HEK293 (cell line): ENCODE measurements at regions not wholly inside any gene's neighbourhood (a gene's known extent, or its start where the extent isn't known, plus 50 kb on each side); places are given as distances from the start of the nearest gene placed in this dataset.

Source experiments
- CTCF ChIA-PET: fragments of 350-600 bp; formaldehyde crosslinking; extraction: SDS; loops from one replicate; lab custom pipeline; 2021; ENCODE audit warnings: antibody characterized with exemption; lab: Yijun Ruan, JAX
- POLR2A ChIA-PET: fragments of 300-600 bp; formaldehyde crosslinking; extraction: SDS; loops from one replicate; lab custom pipeline; 2020; ENCODE audit warnings: antibody characterized with exemption, inconsistent platforms; lab: Yijun Ruan, JAX
- H3K27ac ChIP-seq: fragments of 200-500 bp; sonication (Bioruptor generic); 2 replicates; pipeline ENCODE4 v1.5.1; 2014; ENCODE audit warnings: low read depth, low read length, control low read depth, inconsistent platforms; ENCODE audit errors: extremely low read depth
- H3K36me3 ChIP-seq, 2 experiments: fragments of 200-500 bp in 1 of 2; sonication (Bioruptor generic) in 1 of 2; 1 replicate in 1 of 2; 2 replicates in 1 of 2; pipeline ENCODE4 v1.5.1; 2014 to 2017; ENCODE audit warnings: inconsistent platforms in 2 of 2, low read length in 2 of 2; ENCODE audit not compliant: control insufficient read depth in 2 of 2, insufficient read depth in 1 of 2
- H3K4me1 ChIP-seq: fragments of 200-500 bp; sonication (Bioruptor generic); 2 replicates; pipeline ENCODE4 v1.5.1; 2014; ENCODE audit warnings: mild to moderate bottlenecking, low read length, inconsistent platforms; ENCODE audit not compliant: control insufficient read depth, insufficient read depth
- H3K4me3 ChIP-seq: 2 replicates; pipeline ENCODE4 v1.5.1; 2011; ENCODE audit warnings: low read depth, mild to moderate bottlenecking, control low read depth, low read length, moderate library complexity
- H3K9me3 ChIP-seq: fragments of 200-500 bp; sonication (Bioruptor generic); 2 replicates; pipeline ENCODE4 v1.5.1; 2014; ENCODE audit warnings: low read depth, low read length, inconsistent platforms; ENCODE audit not compliant: control insufficient read depth, insufficient read depth
- GFI1B ChIP-seq: fragments of 450-650 bp; formaldehyde crosslinking; IDR thresholded peaks from 2 replicates; pipeline ENCODE4 v1.5.1; 2016; ENCODE audit warnings: missing biosample characterization, missing genetic modification characterization
- KLF8 ChIP-seq: fragments of 450-650 bp; formaldehyde crosslinking; IDR thresholded peaks from 2 replicates; pipeline ENCODE4 v1.5.1; 2016; ENCODE audit warnings: missing biosample characterization, missing genetic modification characterization
- PRDM2 ChIP-seq: fragments of 450-650 bp; formaldehyde crosslinking; IDR thresholded peaks from 2 replicates; pipeline ENCODE4 v1.5.1; 2016; ENCODE audit warnings: missing biosample characterization, missing genetic modification characterization, borderline replicate concordance
- SALL2 ChIP-seq: fragments of 450-650 bp; formaldehyde crosslinking; IDR thresholded peaks from 2 replicates; pipeline ENCODE4 v1.5.0; 2017; ENCODE audit warnings: missing biosample characterization, mild to moderate bottlenecking, missing genetic modification characterization, borderline replicate concordance
- TSHZ1 ChIP-seq: fragments of 450-650 bp; formaldehyde crosslinking; IDR thresholded peaks from 2 replicates; pipeline ENCODE4 v1.5.1; 2016; ENCODE audit warnings: missing biosample characterization, missing genetic modification characterization, borderline replicate concordance
- ZBTB1 ChIP-seq: fragments of 450-650 bp; formaldehyde crosslinking; IDR thresholded peaks from 2 replicates; pipeline ENCODE4 v1.5.1; 2016; ENCODE audit warnings: missing biosample characterization, missing genetic modification characterization
- ZBTB20 ChIP-seq: fragments of 450-650 bp; formaldehyde crosslinking; IDR thresholded peaks from 2 replicates; pipeline ENCODE4 v1.5.1; 2016; ENCODE audit warnings: missing biosample characterization, missing genetic modification characterization
- ZBTB26 ChIP-seq: fragments of 450-650 bp; formaldehyde crosslinking; optimal IDR thresholded peaks from 2 replicates; pipeline ENCODE3; 2016; ENCODE audit warnings: missing biosample characterization, mild to moderate bottlenecking, missing genetic modification characterization
- ZFHX2 ChIP-seq: fragments of 450-650 bp; formaldehyde crosslinking; conservative IDR thresholded peaks from 2 replicates; pipeline ENCODE4 v1.5.1; 2016; ENCODE audit warnings: missing biosample characterization, missing genetic modification characterization
- ZNF16 ChIP-seq: fragments of 450-650 bp; formaldehyde crosslinking; IDR thresholded peaks from 2 replicates; pipeline ENCODE4 v1.5.1; 2016; ENCODE audit warnings: low read depth, missing biosample characterization, missing genetic modification characterization
- ZNF175 ChIP-seq: fragments of 450-650 bp; formaldehyde crosslinking; IDR thresholded peaks from 2 replicates; pipeline ENCODE4 v1.5.1; 2016; ENCODE audit warnings: missing biosample characterization, missing genetic modification characterization
- ZNF211 ChIP-seq: fragments of 450-650 bp; formaldehyde crosslinking; IDR thresholded peaks from 2 replicates; pipeline ENCODE4 v1.5.1; 2016; ENCODE audit warnings: low read depth, missing biosample characterization, missing genetic modification characterization
- ZNF23 ChIP-seq: fragments of 450-650 bp; formaldehyde crosslinking; IDR thresholded peaks from 2 replicates; pipeline ENCODE4 v1.5.1; 2016; ENCODE audit warnings: missing biosample characterization, missing genetic modification characterization, borderline replicate concordance
- ZNF274 ChIP-seq, 2 experiments: fragments of 200-500 bp in 1 of 2; fragments of 450-650 bp in 1 of 2; sonication (Bioruptor generic) in 1 of 2; formaldehyde crosslinking in 1 of 2; IDR thresholded peaks; 2 replicates each; pipeline versions ENCODE4 v1.5.1 to v1.6.1; 2014 to 2016; ENCODE audit warnings: borderline replicate concordance in 1 of 2, inconsistent platforms in 1 of 2, low read length in 1 of 2, missing biosample characterization in 1 of 2, missing genetic modification characterization in 1 of 2
- ZNF302 ChIP-seq: fragments of 450-650 bp; formaldehyde crosslinking; IDR thresholded peaks from 2 replicates; pipeline ENCODE4 v1.5.1; 2016; ENCODE audit warnings: missing biosample characterization, missing genetic modification characterization, low read depth
- ZNF518A ChIP-seq: fragments of 450-650 bp; formaldehyde crosslinking; conservative IDR thresholded peaks from 2 replicates; pipeline ENCODE4 v1.5.1; 2016; ENCODE audit warnings: low read depth, missing biosample characterization, missing genetic modification characterization
- ZSCAN30 ChIP-seq: fragments of 450-650 bp; IDR thresholded peaks from 2 replicates; pipeline ENCODE4 v1.5.1; 2018; ENCODE audit warnings: missing biosample characterization, mild to moderate bottlenecking, missing genetic modification characterization, moderate library complexity

- ChIA-PET POLR2A (no interaction called here), CTCF (no interaction called here)
- Histone ChIP-seq H3K4me1 (no peaks in the 10 kb centered on the region), H3K36me3 (no peaks in the 10 kb centered on the region), H3K27ac (no peak overlapping the region), H3K4me3 (no peak overlapping the region), H3K9me3 (no peaks in the 10 kb centered on the region)
- TF ChIP-seq ZNF518A (tag by site-specific recombination) = no peak
- no peak for TF ChIP-seq ZNF23 (tag by site-specific recombination)
- no peak for TF ChIP-seq ZNF274 (IDR thresholded peaks at IDR 0.05; ENCODE audit: low read length)
- TF ChIP-seq ZNF274 (tag by site-specific recombination; IDR thresholded peaks at IDR 0.05; ENCODE audit: borderline replicate concordance) = no peak
- TF ChIP-seq ZBTB26 (tag by site-specific recombination) = no peak
- TF ChIP-seq ZNF211 (tag by site-specific recombination) = no peak
- no peak for TF ChIP-seq PRDM2 (tag by site-specific recombination)
- TF ChIP-seq KLF8 = no peak
- no peak for TF ChIP-seq ZBTB20 (tag by site-specific recombination)
- TF ChIP-seq ZBTB1 (tag by site-specific recombination) = no peak
- TF ChIP-seq ZFHX2 (tag by site-specific recombination) = no peak
- TF ChIP-seq SALL2 = no peak
Measured at GRCh38 chr6:97653517-97653916, 370.5 kb upstream of the MMS22L start.

GRCh38 chr6:97654674-97655073 lies 371.7 kb upstream of the MMS22L start:
- CTCF ChIA-PET = interaction anchor here (0.9 kb wide), 1 partner anchor 11 kb away, joined by 3 read pairs; no protein-coding TSS in a partner anchor
- TF ChIP-seq ZNF16 (no peak), GFI1B (no peak), ZNF302 (no peak), ZSCAN30 (tag by site-specific recombination) (no peak), SALL2 (no peak), TSHZ1 (tag by site-specific recombination) (no peak), ZNF175 (tag by site-specific recombination) (no peak)

More at GRCh38 chr6:97654674-97655073, 371.7 kb upstream of the MMS22L start:
- Histone ChIP-seq H3K9me3 (no peaks in the 10 kb centered on the region), H3K36me3 (no peaks in the 10 kb centered on the region), H3K4me3 (no peak overlapping the region), H3K4me1 (no peaks in the 10 kb centered on the region), H3K27ac (no peak overlapping the region)
- POLR2A ChIA-PET = no interaction called here
